Cardiac muscle cell (in vitro differentiated cells and primary cell): ENCODE measurements at regions not wholly inside any gene's neighbourhood (a gene's known extent, or its start where the extent isn't known, plus 50 kb on each side); places are given as distances from the start of the nearest gene placed in this dataset.

Source experiments
- DNase-seq, 2 donors: peaks; one replicate each; pipeline versions ENCODE4 v3.0.0 to v3.0.0-alpha.2; 2010 to 2017; ENCODE audit warnings: low read depth in 1 of 2, low spot score in 1 of 2
- H3K27ac ChIP-seq: fragments of 200-600 bp; sonication (generic); 2 replicates; pipeline ENCODE4 v1.5.1; 2016
- H3K27me3 ChIP-seq: fragments of 200-600 bp; sonication (generic); 2 replicates; pipeline ENCODE4 v1.6.0; 2016; ENCODE audit warnings: control low read depth
- H3K36me3 ChIP-seq: fragments of 200-600 bp; sonication (generic); 2 replicates; pipeline ENCODE4 v1.5.1; 2016; ENCODE audit warnings: control low read depth
- H3K4me1 ChIP-seq: fragments of 200-600 bp; sonication (generic); 2 replicates; pipeline ENCODE4 v1.8.1; 2017; ENCODE audit warnings: low read depth, mild to moderate bottlenecking, mixed run types
- H3K4me3 ChIP-seq: fragments of 200-600 bp; sonication (generic); 2 replicates; pipeline ENCODE4 v1.5.1; 2016; ENCODE audit warnings: mild to moderate bottlenecking
- H3K9me3 ChIP-seq: fragments of 200-600 bp; sonication (generic); 2 replicates; pipeline ENCODE4 v1.5.1; 2017; ENCODE audit warnings: low read depth, mild to moderate bottlenecking, control low read depth
- CTCF ChIP-seq: IDR thresholded peaks from 2 replicates; pipeline ENCODE4 v1.5.1; 2012; ENCODE audit warnings: low read depth, mild to moderate bottlenecking, low read length

GRCh38 chr10:21405981-21406380 lies 119.5 kb downstream of the SKIDA1 start:
- no peaks in the 10 kb centered on the region for H3K27me3 ChIP-seq
- no peak overlapping the region for H3K27ac ChIP-seq
- H3K9me3 ChIP-seq: no peaks in the 10 kb centered on the region
- no peak for DNase-seq
- H3K4me3 ChIP-seq: no peak overlapping the region
- no peaks in the 10 kb centered on the region for H3K4me1 ChIP-seq
- TF ChIP-seq CTCF: no peak
- no peaks in the 10 kb centered on the region for H3K36me3 ChIP-seq

- H3K27ac ChIP-seq: no peak overlapping the region
- H3K36me3 ChIP-seq: no peaks in the 10 kb centered on the region
- no peaks in the 10 kb centered on the region for H3K27me3 ChIP-seq
- H3K4me3 ChIP-seq: no peak overlapping the region
- peaks cover 12% of the 10 kb centered on the region for H3K4me1 ChIP-seq
- TF ChIP-seq CTCF: no peak
- DNase-seq: no peak
- no peaks in the 10 kb centered on the region for H3K9me3 ChIP-seq
Measured at GRCh38 chr10:21403256-21404015, 122.0 kb downstream of the SKIDA1 start.

GRCh38 chr10:21402606-21403083 lies 122.8 kb downstream of the SKIDA1 start:
- no peak for TF ChIP-seq CTCF
- H3K27me3 ChIP-seq: no peaks in the 10 kb centered on the region
- no peaks in the 10 kb centered on the region for H3K9me3 ChIP-seq
- peaks cover 12% of the 10 kb centered on the region for H3K4me1 ChIP-seq
- H3K36me3 ChIP-seq: no peaks in the 10 kb centered on the region
- H3K4me3 ChIP-seq: no peak overlapping the region
- H3K27ac ChIP-seq: no peak overlapping the region
- DNase-seq: peak in 1 of 2 donors; percentile 79

- H3K36me3 ChIP-seq: no peaks in the 10 kb centered on the region
- H3K4me3 ChIP-seq: no peak overlapping the region
- no peak overlapping the region for H3K27ac ChIP-seq
- TF ChIP-seq CTCF: no peak
- no peaks in the 10 kb centered on the region for H3K9me3 ChIP-seq
- H3K27me3 ChIP-seq: no peaks in the 10 kb centered on the region
- no peak for DNase-seq
- peaks cover 12% of the 10 kb centered on the region for H3K4me1 ChIP-seq
Measured at GRCh38 chr10:21401196-21401595, 124.3 kb downstream of the SKIDA1 start.

- no peaks in the 10 kb centered on the region for H3K27me3 ChIP-seq
- peak overlapping the region; percentile 52 for H3K27ac ChIP-seq
- H3K9me3 ChIP-seq: no peaks in the 10 kb centered on the region
- H3K4me1 ChIP-seq: peaks cover 12% of the 10 kb centered on the region
- H3K4me3 ChIP-seq: no peak overlapping the region
- no peak for TF ChIP-seq CTCF
- peak; percentile 77 to 93 for DNase-seq
- no peaks in the 10 kb centered on the region for H3K36me3 ChIP-seq
Measured at GRCh38 chr10:21399392-21400035, 126.0 kb downstream of the SKIDA1 start.
